Fibroblast of lung (primary cell): ENCODE measurements at regions not wholly inside any gene's neighbourhood (a gene's known extent, or its start where the extent isn't known, plus 50 kb on each side); places are given as distances from the start of the nearest gene placed in this dataset.

ENCODE experiments used
- DNase-seq, 2 donors: peaks; one replicate each; pipeline versions ENCODE4 v3.0.0 to v3.0.0-alpha.2; 2010; ENCODE audit warnings: low read depth in 2 of 2
- H2AFZ ChIP-seq: 2 replicates; pipeline ENCODE4 v1.5.1; 2012; ENCODE audit warnings: low read length, control low read depth, inconsistent platforms
- H3K27ac ChIP-seq: 2 replicates; pipeline ENCODE4 v1.5.1; 2011; ENCODE audit warnings: low read length, control low read depth; ENCODE audit not compliant: insufficient read depth
- H3K27me3 ChIP-seq: 2 replicates; pipeline ENCODE4 v1.5.1; 2011; ENCODE audit warnings: mild to moderate bottlenecking, low read length; ENCODE audit not compliant: control insufficient read depth, insufficient read depth
- H3K36me3 ChIP-seq: 2 replicates; pipeline ENCODE4 v1.5.1; 2011; ENCODE audit warnings: low read length; ENCODE audit not compliant: control insufficient read depth, insufficient read depth
- H3K4me1 ChIP-seq: 2 replicates; pipeline ENCODE4 v1.5.1; 2011; ENCODE audit warnings: low read length; ENCODE audit not compliant: control insufficient read depth, insufficient read depth; ENCODE audit errors: extremely low read depth
- H3K4me2 ChIP-seq: 2 replicates; pipeline ENCODE4 v1.5.1; 2011; ENCODE audit warnings: low read length, control low read depth; ENCODE audit not compliant: insufficient read depth; ENCODE audit errors: extremely low read depth
- H3K4me3 ChIP-seq, 4 experiments: fragments of 200-600 bp in 1 of 4; sonication (generic) in 1 of 4; replicated peaks in 1 of 4; 2 replicates each; pipeline ENCODE4 v1.5.1; 2011 to 2016; ENCODE audit warnings: low read length in 4 of 4, low read depth in 3 of 4, mild to moderate bottlenecking in 3 of 4, control low read depth in 2 of 4, inconsistent platforms in 1 of 4, mixed read lengths in 1 of 4; ENCODE audit not compliant: insufficient read depth in 1 of 4; ENCODE audit errors: control extremely low read depth in 1 of 4
- H3K79me2 ChIP-seq: 2 replicates; pipeline ENCODE4 v1.5.1; 2012; ENCODE audit warnings: mild to moderate bottlenecking, low read length, inconsistent platforms; ENCODE audit not compliant: control insufficient read depth, insufficient read depth
- H3K9ac ChIP-seq: 2 replicates; pipeline ENCODE4 v1.5.1; 2011; ENCODE audit warnings: mild to moderate bottlenecking, low read length, control low read depth; ENCODE audit not compliant: insufficient read depth
- H3K9me3 ChIP-seq: 2 replicates; pipeline ENCODE4 v1.5.1; 2012; ENCODE audit warnings: low read depth, low read length; ENCODE audit not compliant: control insufficient read depth, insufficient read depth
- H4K20me1 ChIP-seq: 2 replicates; pipeline ENCODE4 v1.5.1; 2011; ENCODE audit warnings: low read length; ENCODE audit not compliant: control insufficient read depth, insufficient read depth; ENCODE audit errors: extremely low read depth
- CTCF ChIP-seq, 2 donors: IDR thresholded peaks in 1 of 2; conservative IDR thresholded peaks in 1 of 2; 1 replicate in 1 of 2; 2 replicates in 1 of 2; pipeline ENCODE4 v1.5.1; 2011 to 2012; ENCODE audit warnings: low read length in 2 of 2, control low read depth in 1 of 2, inconsistent platforms in 1 of 2, low read depth in 1 of 2, mild to moderate bottlenecking in 1 of 2
- EZH2 ChIP-seq: IDR thresholded peaks from 2 replicates; pipeline ENCODE4 v1.5.1; 2012; ENCODE audit warnings: low read length, control low read depth, mild to moderate bottlenecking; ENCODE audit errors: missing control alignments

DNA sequence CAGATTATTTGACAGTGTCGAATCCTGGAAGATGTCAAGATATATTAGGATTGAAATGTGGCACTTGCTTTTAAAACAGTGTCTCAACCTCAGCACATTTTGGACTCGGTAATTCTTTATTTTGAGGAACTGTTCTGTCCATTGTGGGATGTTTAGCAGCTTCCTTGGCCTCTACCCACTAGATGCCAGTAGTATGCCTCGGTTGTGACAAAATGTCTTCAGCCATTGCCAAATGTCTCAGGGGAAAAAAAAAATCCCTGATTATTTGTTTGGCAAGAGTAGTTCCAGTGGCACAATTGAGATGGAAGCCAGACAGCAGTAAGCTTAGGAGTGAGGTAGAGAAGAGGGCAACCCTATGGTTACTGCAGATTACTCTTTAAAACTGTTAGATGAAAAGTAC, 694.5 kb upstream of the RIOK2 start:
- no peaks in the 10 kb centered on the region for H3K27me3 ChIP-seq
- no peak overlapping the region for H3K27ac ChIP-seq
- H3K4me2 ChIP-seq = no peak overlapping the region
- TF ChIP-seq CTCF (conservative IDR thresholded peaks at IDR 0.05 in 1 of 2, IDR thresholded peaks at IDR 0.05 in 1 of 2; ENCODE audit: low read depth in 1 of 2, low read length in 2 of 2) = no peak
- no peak for TF ChIP-seq EZH2
- H3K9ac ChIP-seq = no peak overlapping the region
- no peaks in the 10 kb centered on the region for H3K79me2 ChIP-seq
- DNase-seq = no peak
- no peaks in the 10 kb centered on the region for H3K4me1 ChIP-seq
- no peaks in the 10 kb centered on the region for H3K36me3 ChIP-seq
- no peak overlapping the region for H2AFZ ChIP-seq
- no peak overlapping the region for H3K4me3 ChIP-seq
- no peaks in the 10 kb centered on the region for H4K20me1 ChIP-seq
- H3K9me3 ChIP-seq = no peaks in the 10 kb centered on the region

GRCh38 chr5:97888439-97888838, 705.4 kb upstream of the RIOK2 start:
- Histone ChIP-seq H4K20me1 (no peaks in the 10 kb centered on the region), H3K9ac (no peak overlapping the region), H3K4me3 (no peak overlapping the region), H3K27ac (no peak overlapping the region), H3K27me3 (no peaks in the 10 kb centered on the region), H3K79me2 (no peaks in the 10 kb centered on the region), H3K9me3 (no peaks in the 10 kb centered on the region), H3K36me3 (no peaks in the 10 kb centered on the region), H3K4me2 (no peak overlapping the region), H2AFZ (no peak overlapping the region), H3K4me1 (no peaks in the 10 kb centered on the region)
- TF ChIP-seq CTCF (conservative IDR thresholded peaks at IDR 0.05 in 1 of 2, IDR thresholded peaks at IDR 0.05 in 1 of 2; ENCODE audit: low read depth in 1 of 2, low read length in 2 of 2) = no peak
- TF ChIP-seq EZH2 = no peak
- DNase-seq = no peak

DNA sequence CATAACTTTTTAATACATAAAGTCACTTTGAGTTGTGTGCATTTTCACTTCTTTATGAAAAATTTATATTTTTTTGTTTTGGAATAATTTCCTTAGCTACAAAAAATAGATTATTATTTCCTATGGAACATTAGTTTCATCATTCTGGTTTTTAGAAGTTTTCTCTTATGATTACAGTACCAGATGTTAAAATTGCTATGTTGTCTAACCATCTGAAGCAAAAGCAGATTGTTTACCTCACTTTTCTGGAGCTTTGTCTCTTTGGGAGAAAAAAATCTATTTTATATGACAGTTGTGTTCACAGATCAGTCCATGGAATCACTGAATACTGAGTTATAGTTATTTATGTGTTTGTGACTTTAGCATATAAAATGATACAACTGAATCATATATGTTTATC, 708.9 kb upstream of the RIOK2 start:
- Histone ChIP-seq H3K36me3 (no peaks in the 10 kb centered on the region), H3K4me1 (no peaks in the 10 kb centered on the region), H3K27ac (no peak overlapping the region), H4K20me1 (no peaks in the 10 kb centered on the region), H3K9ac (no peak overlapping the region), H3K9me3 (no peaks in the 10 kb centered on the region), H3K4me2 (no peak overlapping the region), H3K4me3 (no peak overlapping the region), H3K27me3 (no peaks in the 10 kb centered on the region), H2AFZ (no peak overlapping the region), H3K79me2 (no peaks in the 10 kb centered on the region)
- DNase-seq = no peak
- no peak for TF ChIP-seq CTCF (conservative IDR thresholded peaks at IDR 0.05 in 1 of 2, IDR thresholded peaks at IDR 0.05 in 1 of 2; ENCODE audit: low read depth in 1 of 2, low read length in 2 of 2)
- no peak for TF ChIP-seq EZH2
